HCT116 (cell line): ENCODE measurements at regions not wholly inside any gene's neighbourhood (a gene's known extent, or its start where the extent isn't known, plus 50 kb on each side); places are given as distances from the start of the nearest gene placed in this dataset.

Source experiments
- POLR2A ChIP-seq: IDR thresholded peaks from 2 replicates; pipeline ENCODE4 v1.7.0; 2011; ENCODE audit warnings: borderline replicate concordance; ENCODE audit not compliant: insufficient read depth, insufficient read length; ENCODE audit errors: extremely low read depth
- RAD21 ChIP-seq: IDR thresholded peaks from 2 replicates; pipeline ENCODE4 v1.6.1; 2012; ENCODE audit warnings: low read depth, mild to moderate bottlenecking
- TF ChIP-seq, protein P1 (sequence below), 3 experiments: fragments of 200-600 bp in 1 of 3; sonication (generic) in 1 of 3; IDR thresholded peaks in 2 of 3; conservative IDR thresholded peaks in 1 of 3; 2 replicates each; pipeline ENCODE4 v1.5.1; 2012 to 2017; ENCODE audit warnings: low read depth in 2 of 3, low read length in 2 of 3, antibody characterized with exemption in 1 of 3, borderline replicate concordance in 1 of 3, control low read depth in 1 of 3, mild to moderate bottlenecking in 1 of 3, mixed read lengths in 1 of 3, mixed run types in 1 of 3, moderate library complexity in 1 of 3; ENCODE audit not compliant: insufficient read depth in 1 of 3
- TF ChIP-seq, protein P2 (sequence below): IDR thresholded peaks from 2 replicates; pipeline ENCODE4 v1.6.1; 2012
- TF ChIP-seq, protein P3 (sequence below): IDR thresholded peaks from 2 replicates; pipeline ENCODE4 v1.6.1; 2012; ENCODE audit warnings: low read depth

DNA sequence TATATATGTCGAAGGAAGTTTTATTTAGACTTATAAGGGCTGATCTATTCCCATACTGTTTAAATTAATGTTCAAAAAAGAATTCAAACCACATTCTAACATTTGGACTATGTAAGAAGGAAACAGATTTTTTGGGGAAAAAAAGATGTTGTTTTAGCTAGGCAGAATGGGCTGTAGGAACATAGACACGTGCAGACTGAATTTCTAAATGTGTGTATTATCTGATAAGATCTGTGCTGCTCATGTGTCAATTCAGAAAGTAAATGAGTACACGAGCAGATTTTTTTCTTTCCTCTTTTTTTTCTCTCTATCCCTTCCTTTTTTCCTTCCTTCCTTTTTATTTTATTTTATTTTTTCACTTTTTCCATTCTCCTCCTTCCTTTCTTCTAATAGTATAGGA lies 259.5 kb upstream of the KCNH8 start:
- TF ChIP-seq, protein P1, sequence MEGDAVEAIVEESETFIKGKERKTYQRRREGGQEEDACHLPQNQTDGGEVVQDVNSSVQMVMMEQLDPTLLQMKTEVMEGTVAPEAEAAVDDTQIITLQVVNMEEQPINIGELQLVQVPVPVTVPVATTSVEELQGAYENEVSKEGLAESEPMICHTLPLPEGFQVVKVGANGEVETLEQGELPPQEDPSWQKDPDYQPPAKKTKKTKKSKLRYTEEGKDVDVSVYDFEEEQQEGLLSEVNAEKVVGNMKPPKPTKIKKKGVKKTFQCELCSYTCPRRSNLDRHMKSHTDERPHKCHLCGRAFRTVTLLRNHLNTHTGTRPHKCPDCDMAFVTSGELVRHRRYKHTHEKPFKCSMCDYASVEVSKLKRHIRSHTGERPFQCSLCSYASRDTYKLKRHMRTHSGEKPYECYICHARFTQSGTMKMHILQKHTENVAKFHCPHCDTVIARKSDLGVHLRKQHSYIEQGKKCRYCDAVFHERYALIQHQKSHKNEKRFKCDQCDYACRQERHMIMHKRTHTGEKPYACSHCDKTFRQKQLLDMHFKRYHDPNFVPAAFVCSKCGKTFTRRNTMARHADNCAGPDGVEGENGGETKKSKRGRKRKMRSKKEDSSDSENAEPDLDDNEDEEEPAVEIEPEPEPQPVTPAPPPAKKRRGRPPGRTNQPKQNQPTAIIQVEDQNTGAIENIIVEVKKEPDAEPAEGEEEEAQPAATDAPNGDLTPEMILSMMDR (IDR thresholded peaks at IDR 0.05 in 2 of 3, conservative IDR thresholded peaks at IDR 0.05 in 1 of 3; ENCODE audit: borderline replicate concordance in 1 of 3, insufficient read depth in 1 of 3, low read depth in 2 of 3, low read length in 2 of 3): no peak
- TF ChIP-seq, protein P2, sequence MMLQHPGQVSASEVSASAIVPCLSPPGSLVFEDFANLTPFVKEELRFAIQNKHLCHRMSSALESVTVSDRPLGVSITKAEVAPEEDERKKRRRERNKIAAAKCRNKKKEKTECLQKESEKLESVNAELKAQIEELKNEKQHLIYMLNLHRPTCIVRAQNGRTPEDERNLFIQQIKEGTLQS: no peak
- TF ChIP-seq RAD21: no peak
- no peak for TF ChIP-seq POLR2A
- TF ChIP-seq, protein P3, sequence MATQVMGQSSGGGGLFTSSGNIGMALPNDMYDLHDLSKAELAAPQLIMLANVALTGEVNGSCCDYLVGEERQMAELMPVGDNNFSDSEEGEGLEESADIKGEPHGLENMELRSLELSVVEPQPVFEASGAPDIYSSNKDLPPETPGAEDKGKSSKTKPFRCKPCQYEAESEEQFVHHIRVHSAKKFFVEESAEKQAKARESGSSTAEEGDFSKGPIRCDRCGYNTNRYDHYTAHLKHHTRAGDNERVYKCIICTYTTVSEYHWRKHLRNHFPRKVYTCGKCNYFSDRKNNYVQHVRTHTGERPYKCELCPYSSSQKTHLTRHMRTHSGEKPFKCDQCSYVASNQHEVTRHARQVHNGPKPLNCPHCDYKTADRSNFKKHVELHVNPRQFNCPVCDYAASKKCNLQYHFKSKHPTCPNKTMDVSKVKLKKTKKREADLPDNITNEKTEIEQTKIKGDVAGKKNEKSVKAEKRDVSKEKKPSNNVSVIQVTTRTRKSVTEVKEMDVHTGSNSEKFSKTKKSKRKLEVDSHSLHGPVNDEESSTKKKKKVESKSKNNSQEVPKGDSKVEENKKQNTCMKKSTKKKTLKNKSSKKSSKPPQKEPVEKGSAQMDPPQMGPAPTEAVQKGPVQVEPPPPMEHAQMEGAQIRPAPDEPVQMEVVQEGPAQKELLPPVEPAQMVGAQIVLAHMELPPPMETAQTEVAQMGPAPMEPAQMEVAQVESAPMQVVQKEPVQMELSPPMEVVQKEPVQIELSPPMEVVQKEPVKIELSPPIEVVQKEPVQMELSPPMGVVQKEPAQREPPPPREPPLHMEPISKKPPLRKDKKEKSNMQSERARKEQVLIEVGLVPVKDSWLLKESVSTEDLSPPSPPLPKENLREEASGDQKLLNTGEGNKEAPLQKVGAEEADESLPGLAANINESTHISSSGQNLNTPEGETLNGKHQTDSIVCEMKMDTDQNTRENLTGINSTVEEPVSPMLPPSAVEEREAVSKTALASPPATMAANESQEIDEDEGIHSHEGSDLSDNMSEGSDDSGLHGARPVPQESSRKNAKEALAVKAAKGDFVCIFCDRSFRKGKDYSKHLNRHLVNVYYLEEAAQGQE: no peak
